ENCODE measurements at regions not wholly inside any gene's neighbourhood (a gene's known extent, or its start where the extent isn't known, plus 50 kb on each side); places are given as distances from the start of the nearest gene placed in this dataset.
"Not testable (repeated sequence)": the region's sequence is repeated elsewhere in the genome, so short reads cannot be mapped to it uniquely, and the experiment has no call there.

DNA sequence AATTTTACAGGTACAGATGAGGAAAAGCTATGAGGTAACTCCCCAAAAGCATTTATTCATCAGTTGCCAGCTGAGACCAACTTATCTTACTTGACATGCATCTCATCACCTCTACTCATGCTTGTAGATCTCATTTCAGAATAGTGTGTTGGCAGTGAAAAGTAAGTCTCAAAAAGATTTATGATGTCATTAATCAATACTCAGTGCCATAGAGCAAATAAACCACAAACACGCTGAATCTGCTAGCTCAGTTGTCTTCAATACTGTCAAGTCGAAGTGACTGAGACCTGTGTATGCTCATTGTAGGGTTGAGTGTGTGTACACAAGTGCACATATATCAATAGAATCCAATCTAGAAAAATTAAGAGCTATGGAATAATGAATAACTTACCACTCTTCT is 413.5 kb downstream of the CNTN3 start:
- ChIA-PET POLR2A (no interaction called here), CTCF (no interaction called here)
- TF ChIP-seq, protein P1, sequence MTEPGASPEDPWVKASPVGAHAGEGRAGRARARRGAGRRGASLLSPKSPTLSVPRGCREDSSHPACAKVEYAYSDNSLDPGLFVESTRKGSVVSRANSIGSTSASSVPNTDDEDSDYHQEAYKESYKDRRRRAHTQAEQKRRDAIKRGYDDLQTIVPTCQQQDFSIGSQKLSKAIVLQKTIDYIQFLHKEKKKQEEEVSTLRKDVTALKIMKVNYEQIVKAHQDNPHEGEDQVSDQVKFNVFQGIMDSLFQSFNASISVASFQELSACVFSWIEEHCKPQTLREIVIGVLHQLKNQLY (CRISPR knock-in tag; IDR thresholded peaks at IDR 0.05): no peak
- no peak for TF ChIP-seq NFYB (CRISPR knock-in tag; conservative IDR thresholded peaks at IDR 0.05; ENCODE audit: low read depth)
- TF ChIP-seq, protein P2, sequence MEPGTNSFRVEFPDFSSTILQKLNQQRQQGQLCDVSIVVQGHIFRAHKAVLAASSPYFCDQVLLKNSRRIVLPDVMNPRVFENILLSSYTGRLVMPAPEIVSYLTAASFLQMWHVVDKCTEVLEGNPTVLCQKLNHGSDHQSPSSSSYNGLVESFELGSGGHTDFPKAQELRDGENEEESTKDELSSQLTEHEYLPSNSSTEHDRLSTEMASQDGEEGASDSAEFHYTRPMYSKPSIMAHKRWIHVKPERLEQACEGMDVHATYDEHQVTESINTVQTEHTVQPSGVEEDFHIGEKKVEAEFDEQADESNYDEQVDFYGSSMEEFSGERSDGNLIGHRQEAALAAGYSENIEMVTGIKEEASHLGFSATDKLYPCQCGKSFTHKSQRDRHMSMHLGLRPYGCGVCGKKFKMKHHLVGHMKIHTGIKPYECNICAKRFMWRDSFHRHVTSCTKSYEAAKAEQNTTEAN (CRISPR knock-in tag; IDR thresholded peaks at IDR 0.05): no peak
- TF ChIP-seq, protein P3, sequence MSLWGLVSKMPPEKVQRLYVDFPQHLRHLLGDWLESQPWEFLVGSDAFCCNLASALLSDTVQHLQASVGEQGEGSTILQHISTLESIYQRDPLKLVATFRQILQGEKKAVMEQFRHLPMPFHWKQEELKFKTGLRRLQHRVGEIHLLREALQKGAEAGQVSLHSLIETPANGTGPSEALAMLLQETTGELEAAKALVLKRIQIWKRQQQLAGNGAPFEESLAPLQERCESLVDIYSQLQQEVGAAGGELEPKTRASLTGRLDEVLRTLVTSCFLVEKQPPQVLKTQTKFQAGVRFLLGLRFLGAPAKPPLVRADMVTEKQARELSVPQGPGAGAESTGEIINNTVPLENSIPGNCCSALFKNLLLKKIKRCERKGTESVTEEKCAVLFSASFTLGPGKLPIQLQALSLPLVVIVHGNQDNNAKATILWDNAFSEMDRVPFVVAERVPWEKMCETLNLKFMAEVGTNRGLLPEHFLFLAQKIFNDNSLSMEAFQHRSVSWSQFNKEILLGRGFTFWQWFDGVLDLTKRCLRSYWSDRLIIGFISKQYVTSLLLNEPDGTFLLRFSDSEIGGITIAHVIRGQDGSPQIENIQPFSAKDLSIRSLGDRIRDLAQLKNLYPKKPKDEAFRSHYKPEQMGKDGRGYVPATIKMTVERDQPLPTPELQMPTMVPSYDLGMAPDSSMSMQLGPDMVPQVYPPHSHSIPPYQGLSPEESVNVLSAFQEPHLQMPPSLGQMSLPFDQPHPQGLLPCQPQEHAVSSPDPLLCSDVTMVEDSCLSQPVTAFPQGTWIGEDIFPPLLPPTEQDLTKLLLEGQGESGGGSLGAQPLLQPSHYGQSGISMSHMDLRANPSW (CRISPR knock-in tag; conservative IDR thresholded peaks at IDR 0.05; ENCODE audit: low read depth): no peak
- TF ChIP-seq, protein P4, sequence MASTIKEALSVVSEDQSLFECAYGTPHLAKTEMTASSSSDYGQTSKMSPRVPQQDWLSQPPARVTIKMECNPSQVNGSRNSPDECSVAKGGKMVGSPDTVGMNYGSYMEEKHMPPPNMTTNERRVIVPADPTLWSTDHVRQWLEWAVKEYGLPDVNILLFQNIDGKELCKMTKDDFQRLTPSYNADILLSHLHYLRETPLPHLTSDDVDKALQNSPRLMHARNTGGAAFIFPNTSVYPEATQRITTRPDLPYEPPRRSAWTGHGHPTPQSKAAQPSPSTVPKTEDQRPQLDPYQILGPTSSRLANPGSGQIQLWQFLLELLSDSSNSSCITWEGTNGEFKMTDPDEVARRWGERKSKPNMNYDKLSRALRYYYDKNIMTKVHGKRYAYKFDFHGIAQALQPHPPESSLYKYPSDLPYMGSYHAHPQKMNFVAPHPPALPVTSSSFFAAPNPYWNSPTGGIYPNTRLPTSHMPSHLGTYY (CRISPR knock-in tag; IDR thresholded peaks at IDR 0.05): no peak
- ATAC-seq (no peak), DNase-seq (ENCODE audit: low spot score) (no peak)
- no peak overlapping the region for H3K27ac Mint-ChIP-seq
- peaks cover 17% of the 10 kb centered on the region for H3K36me3 Mint-ChIP-seq
- no peak overlapping the region for H3K4me3 Mint-ChIP-seq
- H3K9me3 Mint-ChIP-seq: peaks cover 24% of the 10 kb centered on the region
- H3K4me1 Mint-ChIP-seq: no peaks in the 10 kb centered on the region
- H3K27me3 Mint-ChIP-seq (ENCODE audit: low read depth): no peaks in the 10 kb centered on the region; the same call in 1 of the 2 replicates

DNA sequence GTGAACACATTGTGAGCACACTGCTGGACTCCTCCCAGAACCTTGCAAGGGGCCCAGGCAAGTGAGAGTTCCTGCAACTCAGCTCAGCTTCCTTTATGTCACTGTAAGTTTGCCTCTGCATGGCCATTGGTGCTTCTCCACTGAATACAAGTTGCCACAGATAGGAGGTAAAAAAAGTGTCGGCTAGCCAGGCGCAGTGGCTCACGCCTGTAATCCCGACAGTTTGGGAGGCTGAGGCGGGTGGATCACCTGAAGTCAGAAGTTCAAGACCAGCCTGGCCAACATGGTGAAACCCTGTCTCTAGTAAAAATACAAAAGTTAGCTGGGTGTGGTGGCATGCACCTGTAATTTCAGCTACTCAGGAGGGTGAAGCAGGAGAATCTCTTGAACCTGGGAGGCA is 435.8 kb downstream of the CNTN3 start:
- DNase-seq (ENCODE audit: low spot score); H3K4me1 Mint-ChIP-seq; ATAC-seq; CTCF ChIA-PET; POLR2A ChIA-PET; H3K36me3 Mint-ChIP-seq; H3K27me3 Mint-ChIP-seq (ENCODE audit: low read depth); H3K4me3 Mint-ChIP-seq; H3K27ac Mint-ChIP-seq: not testable (repeated sequence)
- peaks cover 28% of the 10 kb centered on the region for H3K9me3 Mint-ChIP-seq

DNA sequence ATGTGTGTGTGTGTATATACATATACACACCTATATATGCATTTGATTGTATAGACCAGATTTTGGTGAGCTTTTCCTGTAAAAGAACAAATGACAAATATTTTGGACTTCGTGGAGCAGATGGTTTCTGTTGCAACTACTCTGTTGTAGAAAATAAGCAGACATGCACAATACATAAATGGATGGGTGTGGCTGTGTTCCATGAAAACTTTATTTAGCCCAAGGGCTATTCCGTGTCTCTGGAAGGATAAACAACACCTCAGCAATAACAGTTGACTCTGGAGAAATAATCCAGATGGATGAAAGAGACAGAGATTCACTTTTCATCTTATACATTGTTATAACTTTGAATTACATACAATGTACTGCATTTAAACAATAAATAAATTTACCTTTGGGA is 441.4 kb downstream of the CNTN3 start:
- Mint-ChIP-seq H3K9me3 (peaks cover 3% of the 10 kb centered on the region), H3K4me1 (no peaks in the 10 kb centered on the region), H3K4me3 (no peak overlapping the region), H3K27me3 (ENCODE audit: low read depth) (no peaks in the 10 kb centered on the region), H3K36me3 (no peaks in the 10 kb centered on the region), H3K27ac (no peak overlapping the region)
- ATAC-seq: no peak
- ChIA-PET CTCF (no interaction called here), POLR2A (no interaction called here)
- no peak for TF ChIP-seq CREM (CRISPR knock-in tag; IDR thresholded peaks at IDR 0.05)
- no peak for DNase-seq (ENCODE audit: low spot score)

DNA sequence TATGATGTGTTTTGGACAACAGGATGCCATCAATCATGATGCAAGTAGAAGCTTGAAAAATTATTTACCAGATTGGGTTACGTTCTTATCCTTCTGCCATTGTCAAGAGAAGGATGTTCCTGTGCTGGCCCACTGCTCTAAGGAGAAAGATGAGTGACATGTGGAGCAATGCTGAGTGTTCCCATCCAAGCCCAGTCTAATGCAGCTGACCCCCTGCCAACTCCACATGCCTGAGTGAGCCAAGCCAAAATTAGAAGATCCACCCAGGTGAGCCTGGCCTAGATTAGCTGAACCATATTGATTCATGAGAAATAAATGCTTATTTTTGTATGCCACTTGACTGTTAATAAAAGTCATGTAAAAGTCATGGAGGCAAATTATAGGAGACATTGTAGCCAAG is 446.5 kb downstream of the CNTN3 start:
- H3K27me3 Mint-ChIP-seq (ENCODE audit: low read depth): no peaks in the 10 kb centered on the region
- ChIA-PET POLR2A (no interaction called here), CTCF (no interaction called here)
- H3K9me3 Mint-ChIP-seq: peaks cover 18% of the 10 kb centered on the region
- H3K4me3 Mint-ChIP-seq: no peak overlapping the region
- DNase-seq (ENCODE audit: low spot score): no peak
- H3K36me3 Mint-ChIP-seq: peaks cover 7% of the 10 kb centered on the region
- H3K4me1 Mint-ChIP-seq: no peaks in the 10 kb centered on the region
- H3K27ac Mint-ChIP-seq: no peak overlapping the region
- no peak for ATAC-seq
- no peak for TF ChIP-seq CREB1 (CRISPR knock-in tag; IDR thresholded peaks at IDR 0.05)
- TF ChIP-seq, protein P4 (CRISPR knock-in tag; IDR thresholded peaks at IDR 0.05): no peak
- TF ChIP-seq, protein P5, sequence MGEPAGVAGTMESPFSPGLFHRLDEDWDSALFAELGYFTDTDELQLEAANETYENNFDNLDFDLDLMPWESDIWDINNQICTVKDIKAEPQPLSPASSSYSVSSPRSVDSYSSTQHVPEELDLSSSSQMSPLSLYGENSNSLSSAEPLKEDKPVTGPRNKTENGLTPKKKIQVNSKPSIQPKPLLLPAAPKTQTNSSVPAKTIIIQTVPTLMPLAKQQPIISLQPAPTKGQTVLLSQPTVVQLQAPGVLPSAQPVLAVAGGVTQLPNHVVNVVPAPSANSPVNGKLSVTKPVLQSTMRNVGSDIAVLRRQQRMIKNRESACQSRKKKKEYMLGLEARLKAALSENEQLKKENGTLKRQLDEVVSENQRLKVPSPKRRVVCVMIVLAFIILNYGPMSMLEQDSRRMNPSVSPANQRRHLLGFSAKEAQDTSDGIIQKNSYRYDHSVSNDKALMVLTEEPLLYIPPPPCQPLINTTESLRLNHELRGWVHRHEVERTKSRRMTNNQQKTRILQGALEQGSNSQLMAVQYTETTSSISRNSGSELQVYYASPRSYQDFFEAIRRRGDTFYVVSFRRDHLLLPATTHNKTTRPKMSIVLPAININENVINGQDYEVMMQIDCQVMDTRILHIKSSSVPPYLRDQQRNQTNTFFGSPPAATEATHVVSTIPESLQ (CRISPR knock-in tag; IDR thresholded peaks at IDR 0.05): no peak
- no peak for TF ChIP-seq KAT7 (CRISPR knock-in tag; IDR thresholded peaks at IDR 0.05; ENCODE audit: borderline replicate concordance)
- TF ChIP-seq, protein P1 (CRISPR knock-in tag; IDR thresholded peaks at IDR 0.05): no peak
- no peak for TF ChIP-seq NFE2L1 (CRISPR knock-in tag; IDR thresholded peaks at IDR 0.05)
- TF ChIP-seq, protein P6, sequence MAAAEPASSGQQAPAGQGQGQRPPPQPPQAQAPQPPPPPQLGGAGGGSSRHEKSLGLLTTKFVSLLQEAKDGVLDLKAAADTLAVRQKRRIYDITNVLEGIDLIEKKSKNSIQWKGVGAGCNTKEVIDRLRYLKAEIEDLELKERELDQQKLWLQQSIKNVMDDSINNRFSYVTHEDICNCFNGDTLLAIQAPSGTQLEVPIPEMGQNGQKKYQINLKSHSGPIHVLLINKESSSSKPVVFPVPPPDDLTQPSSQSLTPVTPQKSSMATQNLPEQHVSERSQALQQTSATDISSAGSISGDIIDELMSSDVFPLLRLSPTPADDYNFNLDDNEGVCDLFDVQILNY (CRISPR knock-in tag; IDR thresholded peaks at IDR 0.05): no peak
- TF ChIP-seq TP53 (CRISPR knock-in tag; IDR thresholded peaks at IDR 0.05): no peak
- no peak for TF ChIP-seq ZNF219 (CRISPR knock-in tag; IDR thresholded peaks at IDR 0.05; ENCODE audit: borderline replicate concordance)
- TF ChIP-seq NFATC4 (CRISPR knock-in tag; IDR thresholded peaks at IDR 0.05): no peak
- TF ChIP-seq ZNF121 (CRISPR knock-in tag; IDR thresholded peaks at IDR 0.05): no peak
- no peak for TF ChIP-seq GABPB1 (CRISPR knock-in tag; IDR thresholded peaks at IDR 0.05)
